ENCODE measurements at regions not wholly inside any gene's neighbourhood (a gene's known extent, or its start where the extent isn't known, plus 50 kb on each side); places are given as distances from the start of the nearest gene placed in this dataset.

DNA sequence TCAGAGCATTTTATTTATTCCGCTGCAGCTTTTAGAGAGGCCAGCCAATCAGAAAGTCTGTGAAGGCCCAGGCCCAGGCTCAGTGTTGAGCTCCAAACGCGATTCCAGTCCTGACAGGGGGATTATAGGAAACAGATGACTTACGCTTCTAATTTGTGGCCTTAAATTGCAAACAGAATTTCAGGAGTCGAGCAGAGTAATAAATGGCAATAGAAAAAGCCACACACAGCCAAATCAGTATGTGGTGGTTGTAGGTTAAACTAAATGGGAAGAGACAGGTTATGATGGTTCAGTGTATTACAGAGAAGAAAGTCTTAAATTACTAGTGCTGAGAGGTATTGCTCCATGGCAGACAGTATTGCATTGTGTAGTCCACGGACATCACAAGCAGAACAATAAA is 131.0 kb upstream of the ZEB2 start:
- peak; percentile 14 for DNase-seq (ENCODE audit: extremely low read depth, low read depth)
- H3K4me3 ChIP-seq (replicated peaks; ENCODE audit: low read depth, low read length), result no peak overlapping the region
- TF ChIP-seq, protein P1, sequence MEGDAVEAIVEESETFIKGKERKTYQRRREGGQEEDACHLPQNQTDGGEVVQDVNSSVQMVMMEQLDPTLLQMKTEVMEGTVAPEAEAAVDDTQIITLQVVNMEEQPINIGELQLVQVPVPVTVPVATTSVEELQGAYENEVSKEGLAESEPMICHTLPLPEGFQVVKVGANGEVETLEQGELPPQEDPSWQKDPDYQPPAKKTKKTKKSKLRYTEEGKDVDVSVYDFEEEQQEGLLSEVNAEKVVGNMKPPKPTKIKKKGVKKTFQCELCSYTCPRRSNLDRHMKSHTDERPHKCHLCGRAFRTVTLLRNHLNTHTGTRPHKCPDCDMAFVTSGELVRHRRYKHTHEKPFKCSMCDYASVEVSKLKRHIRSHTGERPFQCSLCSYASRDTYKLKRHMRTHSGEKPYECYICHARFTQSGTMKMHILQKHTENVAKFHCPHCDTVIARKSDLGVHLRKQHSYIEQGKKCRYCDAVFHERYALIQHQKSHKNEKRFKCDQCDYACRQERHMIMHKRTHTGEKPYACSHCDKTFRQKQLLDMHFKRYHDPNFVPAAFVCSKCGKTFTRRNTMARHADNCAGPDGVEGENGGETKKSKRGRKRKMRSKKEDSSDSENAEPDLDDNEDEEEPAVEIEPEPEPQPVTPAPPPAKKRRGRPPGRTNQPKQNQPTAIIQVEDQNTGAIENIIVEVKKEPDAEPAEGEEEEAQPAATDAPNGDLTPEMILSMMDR (IDR thresholded peaks at IDR 0.05; ENCODE audit: low read depth, low read length, missing control alignments), result no peak

DNA sequence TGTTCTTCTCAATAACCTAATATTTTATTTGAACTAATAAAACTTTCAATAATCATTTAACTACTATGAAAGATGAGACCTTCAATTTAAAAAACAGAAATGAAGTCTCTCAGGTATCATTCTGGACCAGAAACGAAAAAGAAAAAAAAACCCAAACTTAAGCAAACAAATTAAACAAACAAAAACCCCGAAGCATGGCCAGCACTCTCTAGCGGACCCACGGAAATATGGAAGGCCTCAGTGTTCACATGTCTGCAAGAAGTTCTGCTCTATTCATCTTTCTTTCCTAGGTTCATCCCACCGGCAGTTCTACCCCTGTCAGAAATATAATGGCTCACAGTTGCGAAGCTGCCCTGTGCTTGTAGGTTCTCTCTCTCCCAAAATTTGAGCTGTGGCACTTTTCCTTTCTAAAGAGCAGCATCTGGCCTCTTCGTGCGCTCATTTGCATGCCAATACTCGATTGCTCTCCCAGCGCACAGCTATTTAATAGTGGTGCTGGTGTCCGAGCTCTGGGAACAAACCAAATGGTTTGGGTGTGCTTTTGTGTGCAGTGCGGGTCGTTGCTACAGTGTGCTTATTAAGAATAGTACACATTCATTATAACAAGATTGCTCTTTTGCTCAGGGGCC is 129.0 kb upstream of the ZEB2 start:
- H3K4me3 ChIP-seq (replicated peaks; ENCODE audit: low read depth, low read length), result no peak overlapping the region

DNA sequence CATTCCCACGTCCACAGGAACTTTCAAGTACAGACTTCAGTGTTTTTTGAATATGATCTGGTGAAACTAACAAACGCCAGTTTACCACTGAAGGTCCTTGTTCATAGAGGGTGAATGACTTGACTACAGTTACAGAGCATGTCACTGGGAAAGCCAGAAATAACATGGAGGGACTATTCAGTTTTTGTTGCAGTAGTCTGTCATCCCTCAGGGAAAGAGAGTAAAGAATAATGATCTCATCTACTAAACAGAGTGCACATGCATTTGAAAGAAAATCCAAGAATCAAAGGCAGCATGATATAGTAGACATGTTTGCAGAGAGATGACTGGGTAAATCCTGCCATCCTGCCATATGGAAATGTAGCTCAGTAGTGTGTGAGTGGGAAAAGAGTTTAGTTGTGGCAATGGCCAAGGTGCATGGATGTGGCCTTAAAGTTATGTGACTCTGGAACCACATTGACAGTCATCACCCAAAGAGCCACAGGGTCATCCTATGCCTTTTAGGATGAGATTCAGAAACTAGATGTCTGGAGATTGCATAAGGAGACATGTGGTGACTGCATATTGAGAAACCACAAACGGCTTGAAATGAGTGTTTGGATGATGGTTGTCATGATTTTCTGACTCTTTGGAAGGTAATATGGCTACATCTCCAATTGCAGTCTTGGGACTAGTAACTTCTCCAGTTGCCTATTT is 125.3 kb upstream of the ZEB2 start:
- H3K4me3 ChIP-seq (replicated peaks; ENCODE audit: low read depth, low read length), result no peak overlapping the region
- peak; percentile 25 for DNase-seq (ENCODE audit: extremely low read depth, low read depth)

More for the DNA sequence above, 129.0 kb upstream of the ZEB2 start:
- TF ChIP-seq, protein P1 (IDR thresholded peaks at IDR 0.05; ENCODE audit: low read depth, low read length, missing control alignments), result no peak
- DNase-seq (ENCODE audit: extremely low read depth, low read depth), result no peak

DNA sequence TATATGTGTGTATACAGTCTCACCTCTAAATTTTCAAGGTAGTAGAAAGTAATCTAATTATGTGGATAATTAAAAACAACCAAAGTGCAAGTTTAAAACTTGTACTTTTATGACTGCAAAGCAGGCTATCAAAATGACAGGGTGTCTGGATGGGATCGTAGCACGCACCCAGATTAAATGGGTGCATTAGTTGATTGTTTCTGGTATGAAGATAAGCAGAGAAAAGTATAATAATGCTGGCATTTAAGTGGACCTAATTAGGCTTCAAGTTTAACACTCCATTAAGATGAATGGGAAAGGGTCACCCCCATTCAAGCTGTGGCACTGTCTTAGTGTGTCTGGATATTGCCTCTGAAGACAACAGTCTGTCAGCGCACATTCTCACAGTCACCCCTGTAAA is 124.6 kb upstream of the ZEB2 start:
- TF ChIP-seq, protein P1 (IDR thresholded peaks at IDR 0.05; ENCODE audit: low read depth, low read length, missing control alignments), result no peak
- H3K4me3 ChIP-seq (replicated peaks; ENCODE audit: low read depth, low read length), result no peak overlapping the region
- no peak for DNase-seq (ENCODE audit: extremely low read depth, low read depth)

More for the DNA sequence above, 125.3 kb upstream of the ZEB2 start:
- TF ChIP-seq, protein P1 (IDR thresholded peaks at IDR 0.05; ENCODE audit: low read depth, low read length, missing control alignments), result no peak

DNA sequence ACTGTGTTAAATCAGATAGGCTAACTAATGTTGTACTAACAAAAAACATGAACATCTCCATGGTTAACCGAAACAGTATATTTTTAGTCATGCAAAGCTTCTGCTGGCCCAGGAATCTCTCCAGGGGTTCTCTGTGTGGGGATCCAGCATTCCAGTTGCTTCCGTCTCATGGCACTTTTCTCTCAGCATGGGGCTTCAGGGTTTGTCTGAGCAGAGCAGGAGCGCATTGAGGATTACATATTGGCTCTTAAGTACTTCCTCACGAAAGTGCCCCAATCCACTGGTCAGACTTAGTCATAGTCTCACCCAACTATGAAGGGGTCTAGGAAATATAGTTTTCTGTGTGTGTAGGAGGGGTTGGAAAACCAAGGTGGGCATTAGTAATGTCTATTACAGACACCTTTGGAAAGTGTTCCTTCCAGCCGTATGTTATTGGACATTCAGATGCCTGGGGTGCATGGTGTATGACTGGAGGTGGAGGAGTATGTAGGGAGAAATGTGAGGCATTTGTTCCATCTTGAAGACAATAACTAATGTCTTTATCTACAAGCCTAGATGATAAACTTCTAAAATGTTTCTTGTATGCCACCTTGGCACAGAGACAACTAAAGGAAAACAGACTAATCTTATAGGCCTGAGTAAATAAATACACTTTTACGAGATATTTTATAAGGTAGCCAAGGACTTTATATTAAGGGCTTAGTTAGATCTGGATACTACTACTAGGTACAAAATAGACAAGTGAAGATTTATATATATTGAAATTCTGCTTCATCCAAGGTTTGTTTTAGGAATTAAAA is 123.8 kb upstream of the ZEB2 start:
- no peak for DNase-seq (ENCODE audit: extremely low read depth, low read depth)
- TF ChIP-seq, protein P1 (IDR thresholded peaks at IDR 0.05; ENCODE audit: low read depth, low read length, missing control alignments), result no peak
- no peak overlapping the region for H3K4me3 ChIP-seq (replicated peaks; ENCODE audit: low read depth, low read length)

DNA sequence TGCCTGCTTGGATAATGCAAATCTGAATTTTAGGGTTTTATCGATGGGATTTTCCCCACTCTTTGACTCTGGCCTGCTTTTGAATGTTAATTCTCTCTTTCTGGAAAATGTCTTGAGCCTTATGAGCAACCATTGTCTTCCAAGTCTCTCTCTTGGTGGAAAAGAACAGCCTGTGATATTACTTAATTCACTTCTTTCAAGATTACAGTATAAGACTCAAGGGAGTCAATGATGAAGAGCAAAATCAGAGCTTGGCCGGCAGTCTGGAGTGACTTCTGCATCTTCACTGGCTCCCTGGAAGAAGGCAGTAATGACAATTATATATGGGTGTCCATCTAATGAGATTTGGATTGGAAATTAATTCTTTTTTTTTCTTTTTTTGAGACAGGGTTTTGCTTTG is 122.9 kb upstream of the ZEB2 start:
- DNase-seq (ENCODE audit: extremely low read depth, low read depth), result no peak
- TF ChIP-seq, protein P1 (IDR thresholded peaks at IDR 0.05; ENCODE audit: low read depth, low read length, missing control alignments), result no peak
- H3K4me3 ChIP-seq (replicated peaks; ENCODE audit: low read depth, low read length), result no peak overlapping the region

Data from HFF-Myc (cell line).